NCI-H345 treated with DMSO at 0.1 percent for 48 hours (cell line): ENCODE measurements at regions not wholly inside any gene's neighbourhood (a gene's known extent, or its start where the extent isn't known, plus 50 kb on each side); places are given as distances from the start of the nearest gene placed in this dataset.

Experiments
- DNase-seq: peaks from one replicate; lab custom pipeline; 2025; ENCODE audit not compliant: unreplicated experiment; lab: John Stamatoyannopoulos, UW

DNA sequence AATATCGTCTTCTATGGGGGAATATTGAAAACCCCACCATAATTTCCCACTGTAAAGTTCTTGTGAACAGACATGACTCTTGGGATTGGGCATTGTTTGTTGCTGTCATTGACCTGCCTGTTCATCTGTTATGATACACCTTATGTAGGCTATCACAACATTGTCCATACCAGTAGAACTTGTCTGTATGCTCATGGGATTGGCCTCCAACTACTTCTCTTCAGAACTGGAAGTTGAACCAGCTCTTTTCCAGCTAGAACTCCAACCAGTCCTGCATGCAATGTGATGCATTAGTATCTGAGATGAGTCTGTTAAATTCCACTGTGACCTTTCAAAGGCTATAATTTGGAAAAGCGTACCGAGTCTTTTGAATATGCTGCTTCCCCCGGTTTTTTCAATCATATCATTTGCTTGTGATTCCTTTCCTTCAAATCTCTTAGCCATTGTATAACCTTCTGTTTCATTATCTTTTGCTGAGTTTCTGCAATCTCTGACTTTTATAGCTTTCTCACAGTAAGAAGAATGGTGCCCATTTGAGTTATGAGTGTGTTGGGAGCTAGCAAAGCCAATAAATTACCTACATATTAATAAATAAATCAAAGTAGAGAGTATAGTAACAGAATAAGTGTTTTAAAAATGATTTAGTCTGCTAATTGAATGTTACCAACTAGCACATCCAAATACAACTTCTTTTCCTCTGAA, 101.9 kb downstream of the PLK2 start:
- DNase-seq, result no peak

DNA sequence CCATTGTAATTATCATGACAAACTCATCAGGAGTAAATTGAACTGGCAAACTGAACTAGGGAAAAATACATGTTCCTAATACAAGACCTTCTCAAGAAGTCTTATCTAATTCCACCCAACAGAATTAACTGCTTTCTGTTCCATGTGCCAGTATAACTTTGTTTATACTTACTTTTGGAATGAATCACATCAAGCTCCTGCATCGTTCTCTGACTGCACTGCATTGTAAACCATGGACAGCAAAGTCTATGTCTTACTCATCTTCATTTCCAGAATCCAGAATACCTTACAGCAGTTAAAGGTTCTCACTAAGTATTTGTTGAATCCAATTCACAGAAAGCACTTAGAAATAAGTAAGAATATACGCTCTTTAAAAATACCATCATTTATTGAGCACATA, 102.8 kb downstream of the PLK2 start:
- no peak for DNase-seq

DNA sequence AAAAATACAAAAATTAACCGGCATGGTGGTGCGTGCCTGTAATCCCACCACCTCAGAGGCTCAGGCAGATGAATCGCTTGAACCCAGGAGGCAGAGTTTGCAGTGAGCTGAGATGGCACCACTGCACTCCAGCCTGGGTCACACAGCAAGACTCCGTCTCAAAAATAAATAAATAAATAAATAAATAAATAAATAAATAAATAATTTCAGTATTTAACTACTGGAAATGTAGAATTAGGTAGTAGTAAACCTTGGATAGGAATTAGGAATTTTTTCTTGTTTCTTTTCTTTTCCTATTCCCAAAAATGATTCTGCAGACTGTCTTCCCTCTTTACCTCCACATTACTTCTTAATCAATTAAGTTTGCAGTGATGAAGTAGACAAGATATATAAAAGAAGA, 103.2 kb downstream of the PLK2 start:
- DNase-seq, result no peak

DNA sequence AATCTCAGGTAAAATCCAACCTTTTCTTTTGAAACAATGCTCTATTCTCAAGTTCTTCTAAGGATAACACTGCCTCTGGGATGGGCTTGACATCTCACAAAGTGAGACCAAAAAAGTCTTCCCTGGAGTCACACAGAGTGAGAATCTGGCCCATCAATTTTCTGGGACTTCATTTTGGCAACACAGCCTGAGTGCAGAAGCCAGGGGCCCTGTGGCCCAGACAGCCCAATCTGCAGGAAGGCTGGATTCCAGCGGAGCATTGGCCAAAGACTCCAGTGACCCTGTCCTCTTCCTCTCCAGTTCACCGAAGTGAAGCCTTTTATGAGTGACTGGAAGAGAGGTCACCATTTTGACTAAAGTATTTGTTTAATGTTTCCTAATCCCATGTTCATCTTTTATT, 105.1 kb downstream of the PLK2 start:
- no peak for DNase-seq

DNA sequence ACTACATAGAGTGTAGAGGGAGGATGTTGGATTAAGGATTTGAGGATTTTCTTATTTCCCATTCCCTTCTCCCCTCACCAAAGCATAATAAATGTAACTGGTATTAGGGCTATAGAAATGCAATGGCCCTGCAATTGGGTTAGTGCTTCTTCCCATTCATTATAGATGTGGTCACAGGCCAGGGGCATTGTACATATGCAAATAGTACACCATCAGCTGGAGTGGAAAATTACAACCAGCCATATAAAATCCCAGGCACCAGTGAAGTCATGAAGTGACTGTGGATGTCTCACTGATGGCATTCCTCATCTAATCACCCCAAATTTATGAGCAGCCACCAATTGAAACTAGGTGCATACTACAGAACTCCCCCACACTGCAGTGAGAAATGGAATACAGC, 105.9 kb downstream of the PLK2 start:
- no peak for DNase-seq

DNA sequence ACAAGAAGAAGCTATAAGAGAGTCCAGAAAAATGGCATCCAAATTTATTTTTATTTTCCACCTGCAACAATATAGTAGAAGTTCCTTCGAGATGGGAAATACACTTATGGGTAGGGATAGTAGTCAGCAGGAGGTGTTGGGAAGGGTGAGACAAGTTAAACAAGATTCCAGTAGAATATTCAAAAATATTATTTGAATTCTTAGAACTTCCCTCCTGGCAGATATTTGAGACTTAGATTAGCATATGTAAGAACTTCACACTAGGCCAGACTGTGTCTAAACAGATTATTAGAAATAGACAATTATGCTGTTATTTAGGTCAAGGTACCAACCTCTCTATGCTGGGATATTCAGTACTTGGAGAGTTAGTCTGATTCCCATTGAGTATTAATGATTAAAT, 108.7 kb downstream of the PLK2 start:
- no peak for DNase-seq

DNA sequence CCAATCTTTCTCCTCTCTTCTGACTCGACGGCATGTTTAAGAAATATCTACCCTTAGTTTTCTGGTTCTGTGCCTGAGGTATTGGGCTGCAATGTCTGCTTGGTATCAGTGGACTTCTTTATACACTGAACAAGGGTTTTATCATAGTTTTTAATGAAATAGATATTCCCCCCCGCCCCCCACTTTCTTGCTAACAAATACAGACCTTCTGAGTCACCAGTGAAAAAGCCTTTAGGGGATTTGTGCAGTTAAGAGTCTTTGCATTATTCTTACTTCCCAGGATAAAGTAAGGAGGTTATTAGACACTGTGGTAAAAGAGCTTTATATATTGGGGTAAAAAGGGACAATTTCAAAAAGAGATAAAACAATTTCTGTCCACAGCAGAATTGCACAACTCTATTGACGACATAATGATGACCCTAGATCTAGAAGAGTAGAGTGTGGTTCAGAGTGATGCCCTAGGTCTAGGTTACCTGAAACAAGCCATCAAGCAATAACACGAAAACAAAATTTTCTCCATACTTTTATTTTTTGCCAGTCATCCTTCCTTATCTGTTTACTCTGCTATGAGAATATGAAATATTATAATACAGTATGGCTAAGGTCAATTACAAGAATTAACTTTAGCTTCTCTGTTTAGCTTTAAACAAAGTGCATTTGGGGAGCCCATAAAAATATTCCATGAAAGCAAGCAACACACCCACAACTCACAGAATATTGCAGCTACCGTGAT, 110.7 kb downstream of the PLK2 start:
- DNase-seq, result no peak

DNA sequence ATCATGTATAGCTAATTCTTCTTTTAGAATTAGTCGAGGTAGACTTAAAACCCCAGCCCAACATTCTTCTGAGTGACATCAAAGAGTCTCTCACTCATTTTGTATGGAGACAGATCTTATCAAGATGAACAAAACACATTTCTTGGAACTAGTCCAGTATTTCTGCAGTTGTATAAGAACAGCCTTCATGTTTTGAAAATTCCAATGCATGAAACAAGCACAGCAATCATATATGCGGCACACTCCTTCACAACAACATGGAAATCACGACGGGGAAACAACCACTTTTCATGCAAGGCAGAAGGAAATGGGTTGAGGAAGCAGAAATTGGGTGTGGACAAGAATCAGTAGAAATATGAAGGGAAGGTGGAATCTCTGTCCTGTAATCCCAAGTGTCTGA, 113.8 kb downstream of the PLK2 start:
- DNase-seq, result no peak

DNA sequence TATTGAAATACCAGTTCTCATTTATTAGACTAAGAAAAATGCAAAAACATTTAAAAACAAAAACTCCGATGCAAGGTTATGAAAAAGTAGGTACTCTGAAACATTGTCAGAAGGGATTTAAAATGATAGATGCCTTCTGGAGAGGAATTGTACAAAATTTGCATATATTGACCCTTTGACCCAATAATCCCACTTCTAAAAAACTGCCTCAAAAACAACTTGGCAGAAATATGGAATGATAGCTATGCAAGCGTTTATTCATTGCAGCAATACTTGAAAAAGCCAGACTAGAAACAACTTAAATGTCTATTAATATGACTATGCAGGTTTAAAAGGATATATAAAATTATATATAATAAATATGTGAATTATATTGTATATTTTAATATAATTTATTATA, 118.4 kb downstream of the PLK2 start:
- DNase-seq, result no peak

DNA sequence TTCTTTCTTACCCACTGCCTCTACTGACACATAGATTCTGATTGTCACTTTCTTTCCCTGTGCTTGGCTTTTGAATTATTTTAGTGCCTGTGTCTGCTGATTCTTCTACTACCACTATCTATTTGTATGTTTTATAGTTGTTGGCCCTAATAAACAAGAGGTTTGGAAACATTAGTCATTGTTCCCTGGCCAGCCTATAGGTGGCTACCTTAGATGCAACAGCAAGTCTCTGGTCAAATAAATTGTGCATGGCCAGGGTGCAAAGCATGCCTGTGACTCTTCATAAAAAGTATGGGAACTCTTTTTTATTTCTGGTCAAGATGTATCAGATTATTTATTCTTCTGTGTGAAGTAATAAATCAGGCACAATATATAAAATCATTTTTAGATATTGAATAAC, 124.4 kb downstream of the PLK2 start:
- no peak for DNase-seq

DNA sequence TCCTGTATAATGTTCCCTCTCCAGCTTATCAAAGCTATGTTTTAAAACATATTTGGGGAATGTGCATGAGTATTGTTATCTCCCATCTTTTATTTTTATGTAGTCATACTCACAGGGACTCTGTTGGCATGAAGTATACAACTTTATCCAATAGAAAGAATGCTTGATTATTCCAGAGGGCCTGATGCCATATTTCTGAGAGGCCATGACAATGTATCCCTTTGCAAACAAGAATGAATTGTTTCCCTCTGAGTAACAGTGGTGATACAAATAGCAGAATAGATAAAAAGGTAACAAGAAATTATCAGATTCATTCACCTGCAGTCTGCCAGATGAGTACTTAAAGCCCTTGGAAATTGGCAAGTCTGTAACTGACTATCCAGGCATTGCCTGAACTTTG, 125.9 kb downstream of the PLK2 start:
- no peak for DNase-seq

DNA sequence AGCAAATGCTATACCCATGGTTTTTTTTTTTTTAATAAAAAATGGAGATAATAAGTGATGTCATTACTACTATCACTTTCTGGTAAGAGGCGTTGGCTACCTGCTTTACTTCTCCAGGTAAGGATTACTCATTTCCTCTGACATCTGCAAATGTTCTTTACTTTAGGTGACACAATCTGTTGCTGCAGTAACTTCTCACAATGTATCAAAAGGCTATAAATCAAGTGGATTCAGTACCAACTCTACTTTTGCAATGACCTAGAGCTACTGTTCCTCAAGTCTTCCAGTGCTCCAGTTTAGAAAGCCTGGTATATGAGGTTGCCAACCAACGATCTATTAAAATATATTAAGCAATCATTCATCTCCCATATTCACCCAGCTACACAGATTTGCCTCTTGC, 129.1 kb downstream of the PLK2 start:
- no peak for DNase-seq

DNA sequence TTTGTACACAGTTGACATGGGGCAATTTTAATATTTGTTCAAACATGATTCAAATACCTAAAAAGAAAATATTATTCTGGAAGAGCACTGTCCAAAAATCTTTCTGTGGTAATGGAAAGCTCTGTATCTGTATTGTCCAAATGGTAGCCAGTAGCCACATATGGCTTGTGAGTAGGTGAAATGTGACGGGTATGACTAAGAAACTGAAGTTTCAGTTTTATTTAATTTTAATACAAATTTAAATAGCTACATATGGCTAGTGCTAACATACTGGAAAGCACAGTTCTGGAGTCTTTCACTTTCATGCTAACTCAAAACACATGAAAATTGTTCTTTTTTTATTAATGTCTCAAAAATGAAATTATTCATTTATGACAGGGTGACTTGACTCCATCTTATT, 132.6 kb downstream of the PLK2 start:
- no peak for DNase-seq

DNA sequence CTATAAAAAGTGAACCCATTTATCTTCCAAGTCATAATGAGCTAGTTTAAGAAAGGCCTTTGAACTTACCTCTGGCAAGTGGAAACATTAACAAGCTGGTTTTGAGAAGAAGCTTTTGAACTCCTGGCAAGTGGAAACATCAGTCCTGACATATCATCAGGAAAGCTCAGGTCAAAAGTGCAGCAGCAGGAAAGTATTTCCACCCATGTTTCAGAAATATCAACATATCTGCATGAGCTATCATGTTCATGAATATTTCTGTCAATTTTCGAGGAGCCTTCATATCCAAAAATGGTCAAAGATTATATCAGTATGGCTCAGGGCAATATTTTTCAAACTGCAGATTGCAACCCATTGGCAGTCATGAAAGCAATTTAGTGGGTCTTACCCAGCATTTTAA, 133.9 kb downstream of the PLK2 start:
- DNase-seq, result no peak

DNA sequence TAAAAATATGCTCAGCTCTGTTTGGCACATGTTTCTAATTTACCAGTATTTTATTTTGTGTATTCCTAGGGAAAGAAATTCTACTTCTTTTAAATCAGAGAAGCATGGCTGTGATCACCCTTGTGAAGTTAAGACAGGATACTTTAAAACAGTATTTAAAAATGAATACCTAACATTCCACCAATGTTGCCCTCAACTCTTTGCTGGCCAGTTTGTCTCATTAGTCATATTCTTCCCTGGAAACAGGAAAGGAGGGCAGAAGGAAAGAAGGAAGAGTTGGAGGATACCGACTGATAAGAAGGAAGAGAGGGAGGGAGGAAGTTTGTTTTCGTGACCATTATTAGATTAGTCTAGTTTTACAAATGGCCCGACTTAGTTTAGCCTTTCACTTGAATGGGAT, 137.4 kb downstream of the PLK2 start:
- no peak for DNase-seq

DNA sequence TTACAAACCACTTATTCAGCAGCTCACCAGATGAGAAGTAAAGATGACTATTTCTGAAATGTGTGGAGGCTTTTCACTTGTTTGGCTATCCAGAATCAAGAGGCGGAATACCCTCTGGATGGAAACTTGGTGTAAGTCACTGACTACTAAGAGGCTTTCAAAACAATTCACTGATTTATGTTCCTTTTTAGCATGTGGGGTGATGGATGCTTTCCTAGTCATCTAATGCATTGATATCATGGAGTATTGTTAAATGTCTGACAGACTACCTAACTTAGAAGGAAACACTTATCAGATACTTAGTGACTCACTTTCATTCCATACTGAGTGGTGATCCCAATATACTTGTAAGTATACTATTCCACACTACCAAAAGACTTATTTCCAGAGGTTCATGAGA, 141.4 kb downstream of the PLK2 start:
- no peak for DNase-seq

DNA sequence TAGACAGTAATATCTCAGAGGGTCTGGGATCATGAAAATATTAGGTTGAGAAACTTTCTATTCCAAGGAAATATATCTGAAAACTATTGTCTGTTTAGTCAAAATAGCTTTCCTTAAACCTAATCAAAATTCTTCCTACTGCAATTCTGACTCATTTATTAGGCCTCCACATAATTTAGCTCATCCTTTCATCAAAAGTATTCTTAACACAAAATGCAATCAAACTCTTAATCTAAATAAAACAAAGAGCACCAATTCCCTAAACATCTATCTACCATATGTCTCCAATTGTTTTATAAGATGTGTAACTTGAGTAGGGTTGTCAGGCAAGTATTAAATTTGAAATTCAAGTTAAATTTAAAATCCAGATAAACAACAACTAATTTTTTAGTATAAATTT, 142.1 kb downstream of the PLK2 start:
- no peak for DNase-seq

DNA sequence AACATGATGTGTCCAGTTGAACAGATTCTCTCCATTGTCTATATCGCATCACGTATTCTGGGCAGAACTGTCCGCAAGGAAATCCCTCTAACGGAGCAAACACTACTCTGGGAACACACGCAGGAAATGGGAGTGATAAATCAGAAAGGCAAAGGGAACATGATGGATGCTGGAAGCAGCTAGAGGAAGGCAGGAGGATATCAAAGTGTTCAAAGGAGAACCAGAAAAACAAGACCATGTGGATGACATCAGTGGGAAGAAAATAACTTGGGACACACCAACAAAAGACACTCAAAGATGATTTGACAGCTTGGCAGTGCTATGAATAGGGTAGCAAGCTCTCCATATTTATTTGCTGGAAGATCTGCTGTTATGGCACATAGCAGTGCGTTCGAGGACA, 142.9 kb downstream of the PLK2 start:
- DNase-seq, result no peak

DNA sequence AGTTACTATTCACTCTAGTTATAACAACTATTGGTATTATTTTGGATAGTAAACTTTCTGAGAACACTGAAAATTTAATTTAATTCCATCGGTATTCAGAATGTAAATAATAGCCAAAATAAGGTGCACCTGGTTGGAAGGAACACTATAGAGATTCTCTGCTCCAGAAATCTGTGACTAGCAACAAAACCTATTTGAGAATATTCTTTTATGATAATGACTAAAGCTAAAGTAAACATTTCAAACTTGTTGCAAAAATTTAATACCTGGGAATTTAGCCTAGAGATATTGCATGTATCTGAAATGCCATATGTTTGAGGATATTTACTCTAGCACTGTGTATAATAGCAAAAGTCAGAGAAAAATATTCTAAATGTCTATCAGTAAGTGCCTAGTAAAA, 144.1 kb downstream of the PLK2 start:
- no peak for DNase-seq

DNA sequence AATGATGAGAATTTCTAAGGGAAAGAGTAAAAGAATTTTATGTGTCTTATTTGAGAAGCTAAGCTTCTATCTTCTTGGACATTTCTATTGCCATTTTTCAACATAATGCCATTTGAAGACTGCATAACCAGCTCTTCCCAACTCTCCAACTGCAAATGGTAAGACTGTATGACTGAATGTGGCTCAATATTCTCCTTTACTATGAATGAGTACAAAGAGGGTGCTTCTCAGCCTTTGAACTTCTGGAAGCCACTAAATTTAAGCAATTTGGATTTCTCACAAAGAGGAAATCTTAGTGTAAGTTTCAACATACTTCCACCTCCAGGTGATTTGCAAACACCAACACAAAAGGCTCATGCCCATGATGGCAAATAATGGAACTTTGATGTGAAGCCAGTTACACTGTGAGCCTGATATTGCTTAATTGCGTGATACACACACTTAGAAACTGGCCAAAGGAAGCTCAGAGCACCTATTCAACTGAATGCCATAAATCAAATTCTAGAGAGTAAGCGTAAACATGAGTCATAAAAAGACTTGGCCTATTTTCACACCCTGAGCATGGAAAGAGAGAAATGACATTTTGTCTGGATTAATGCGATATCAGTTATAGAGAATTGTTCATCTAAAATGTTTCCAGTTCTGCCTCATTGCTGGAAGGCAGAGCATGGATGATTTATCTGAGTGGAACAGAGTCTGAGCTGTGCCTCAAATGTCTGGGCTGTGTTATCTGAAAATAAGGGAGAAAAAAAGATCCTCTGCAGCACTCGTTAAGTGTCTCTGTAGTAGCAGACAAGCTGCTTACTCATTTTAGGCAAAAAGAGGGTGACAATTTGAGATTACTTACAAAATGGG, 145.3 kb downstream of the PLK2 start:
- DNase-seq, result no peak

DNA sequence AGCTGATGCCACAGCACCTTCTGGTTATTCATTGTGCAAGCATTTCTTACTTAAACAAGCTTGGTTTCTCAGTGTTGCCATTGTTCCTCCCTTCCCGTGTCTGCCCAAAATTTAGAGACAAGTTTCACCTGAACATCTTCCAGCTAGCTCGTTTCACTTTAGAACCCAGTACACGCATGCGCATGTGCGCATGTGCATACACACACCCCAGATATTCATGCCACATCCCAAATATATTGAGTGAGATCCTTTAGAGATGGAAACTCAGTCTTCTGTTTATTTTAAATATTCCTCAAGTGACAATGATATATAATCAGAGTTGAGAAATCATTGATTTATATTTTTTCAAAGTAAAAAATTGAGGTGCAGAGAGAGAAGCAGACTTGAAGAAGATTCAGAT, 147.6 kb downstream of the PLK2 start:
- DNase-seq, result no peak

DNA sequence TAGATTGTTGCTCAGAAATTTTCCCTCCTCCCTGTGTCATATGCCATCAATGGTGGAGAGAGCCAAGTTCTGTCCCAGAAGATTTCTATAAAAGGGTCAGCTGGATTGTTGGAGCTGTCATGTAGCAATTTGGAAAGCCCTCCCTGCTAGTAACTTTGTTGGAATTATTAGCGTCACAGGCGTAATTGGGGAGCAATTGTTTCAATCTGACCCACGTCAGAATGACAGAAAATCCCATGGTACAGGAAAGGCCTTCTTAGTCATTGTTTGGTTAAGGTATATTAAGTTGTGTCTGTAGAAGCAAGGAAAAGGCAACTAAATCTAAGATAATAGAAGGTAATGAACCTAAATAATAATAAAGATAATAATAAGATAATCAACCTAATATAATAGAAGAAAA, 148.4 kb downstream of the PLK2 start:
- no peak for DNase-seq
